ENCODE measurements at regions not wholly inside any gene's neighbourhood (a gene's known extent, or its start where the extent isn't known, plus 50 kb on each side); places are given as distances from the start of the nearest gene placed in this dataset.

DNA sequence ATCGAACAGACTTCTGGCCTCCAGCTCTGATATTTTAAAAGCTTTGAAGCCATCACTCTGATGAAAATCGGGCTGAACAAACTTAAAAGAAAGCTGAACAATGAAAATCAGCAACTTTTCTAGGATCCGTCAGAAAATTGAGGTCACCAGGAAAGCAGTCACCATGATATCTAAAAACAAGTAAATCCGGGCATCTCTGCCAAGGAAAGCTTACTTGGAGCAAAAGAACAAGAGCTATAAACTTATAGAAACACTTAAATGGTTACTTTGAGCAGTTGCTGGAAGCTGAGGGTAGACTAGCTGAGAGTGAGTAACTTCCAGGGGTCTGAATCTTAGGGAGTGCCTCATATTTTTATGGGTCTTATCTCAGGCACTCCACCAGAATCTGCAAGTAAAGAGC lies 1043.0 kb upstream of the CDH18 start:
- H3K79me2 ChIP-seq (ENCODE audit: control insufficient read depth, insufficient read depth, low read length) = no peaks in the 10 kb centered on the region
- H3K4me1 ChIP-seq (ENCODE audit: control insufficient read depth, insufficient read depth, low read length) = no peaks in the 10 kb centered on the region
- POLR2A ChIA-PET = no interaction called here
- H3K36me3 ChIP-seq (ENCODE audit: control insufficient read depth in 2 of 2, insufficient read depth in 2 of 2, low read length in 1 of 2) = no peaks in the 10 kb centered on the region
- DNase-seq (ENCODE audit: low read depth, low spot score) = no peak
- H3K9ac ChIP-seq (ENCODE audit: control insufficient read depth, insufficient read depth, low read length) = no peak overlapping the region
- H4K20me1 ChIP-seq (ENCODE audit: control insufficient read depth, insufficient read depth) = no peaks in the 10 kb centered on the region
- no peak for TF ChIP-seq ZBTB11 (CRISPR knock-in tag; IDR thresholded peaks at IDR 0.05)
- H3K4me2 ChIP-seq (ENCODE audit: control insufficient read depth, insufficient read depth) = no peak overlapping the region
- intact Hi-C loops (cut with micrococcal nuclease; ENCODE audit: unreplicated experiment) (no loop called here), in situ Hi-C loops (cut with MboI) (no loop called here)
- SMC1A ChIA-PET (ENCODE audit: uncharacterized antibody, unreplicated experiment) = no interaction called here
- H3K27me3 ChIP-seq (replicated peaks in 1 of 2; ENCODE audit: control insufficient read depth in 2 of 2, insufficient read depth in 2 of 2, low read length in 1 of 2) = no peaks in the 10 kb centered on the region
- no peak overlapping the region for H2AFZ ChIP-seq (ENCODE audit: control insufficient read depth, low read depth, low read length)
- ATAC-seq = no peak
- no peak overlapping the region for H3K27ac ChIP-seq (ENCODE audit: control insufficient read depth, insufficient read depth)
- H3K9me3 ChIP-seq (replicated peaks; ENCODE audit: control insufficient read depth, insufficient read depth, low read length) = no peaks in the 10 kb centered on the region
- no TSS peak for BruUV-seq (replicated peaks)
- FAIRE-seq = no peak
- 21% methylated on average over 4 of the region's 4 CpGs for WGBS (ENCODE audit: insufficient coverage, insufficient replicate concordance, low lambda C conversion rate, missing lambda C conversion rate)
- no peak overlapping the region for H3K4me3 ChIP-seq
- CTCF ChIA-PET = no interaction called here
- RAD21 ChIA-PET (ENCODE audit: unreplicated experiment) = no interaction called here

- Histone ChIP-seq H2AFZ (ENCODE audit: control insufficient read depth, low read depth, low read length) (no peak overlapping the region), H3K4me3 (no peak overlapping the region), H3K27ac (ENCODE audit: control insufficient read depth, insufficient read depth) (no peak overlapping the region), H3K9ac (ENCODE audit: control insufficient read depth, insufficient read depth, low read length) (no peak overlapping the region), H3K36me3 (ENCODE audit: control insufficient read depth in 2 of 2, insufficient read depth in 2 of 2, low read length in 1 of 2) (no peaks in the 10 kb centered on the region), H3K9me3 (replicated peaks; ENCODE audit: control insufficient read depth, insufficient read depth, low read length) (no peaks in the 10 kb centered on the region), H4K20me1 (ENCODE audit: control insufficient read depth, insufficient read depth) (no peaks in the 10 kb centered on the region), H3K4me1 (ENCODE audit: control insufficient read depth, insufficient read depth, low read length) (no peaks in the 10 kb centered on the region), H3K4me2 (ENCODE audit: control insufficient read depth, insufficient read depth) (no peak overlapping the region), H3K27me3 (replicated peaks in 1 of 2; ENCODE audit: control insufficient read depth in 2 of 2, insufficient read depth in 2 of 2, low read length in 1 of 2) (no peaks in the 10 kb centered on the region), H3K79me2 (ENCODE audit: control insufficient read depth, insufficient read depth, low read length) (no peaks in the 10 kb centered on the region)
- no peak for FAIRE-seq
- no TSS peak for BruUV-seq (replicated peaks)
- ATAC-seq = no peak
- ChIA-PET RAD21 (ENCODE audit: unreplicated experiment) (no interaction called here), CTCF (no interaction called here), SMC1A (ENCODE audit: uncharacterized antibody, unreplicated experiment) (interaction anchor here (0.6 kb wide), 1 partner anchor 96 kb away, joined by 3 read pairs; no protein-coding TSS in a partner anchor), POLR2A (no interaction called here)
- WGBS (ENCODE audit: insufficient coverage, insufficient replicate concordance, low lambda C conversion rate, missing lambda C conversion rate) = 14% methylated on average over 1 of the region's 1 CpG
- in situ Hi-C loops (cut with MboI) = no loop called here
- DNase-seq (ENCODE audit: low read depth, low spot score) = no peak
- intact Hi-C loops (cut with micrococcal nuclease; ENCODE audit: unreplicated experiment) = no loop called here
- TF ChIP-seq CUX1 (IDR thresholded peaks at IDR 0.05; ENCODE audit: insufficient replicate concordance, low read depth, low read length) (no peak), RB1 (IDR thresholded peaks at IDR 0.05; ENCODE audit: borderline replicate concordance) (no peak), MYB (IDR thresholded peaks at IDR 0.05; ENCODE audit: borderline replicate concordance, low read depth, low read length) (no peak), MYC (IDR thresholded peaks at IDR 0.05; ENCODE audit: insufficient read depth, insufficient read length, insufficient replicate concordance, low read length, severe bottlenecking) (no peak), KLF5 (IDR thresholded peaks at IDR 0.05; ENCODE audit: partially characterized antibody) (no peak), PBX3 (IDR thresholded peaks at IDR 0.05; ENCODE audit: insufficient replicate concordance, low read depth, low read length) (no peak)
Observed at GRCh38 chr5:21024966-21025365, 1037.0 kb upstream of the CDH18 start.

Measured in GM12878 (cell line).